OCI-LY3 (cell line): ENCODE measurements at regions not wholly inside any gene's neighbourhood (a gene's known extent, or its start where the extent isn't known, plus 50 kb on each side); places are given as distances from the start of the nearest gene placed in this dataset.

Experiments
- H2AFZ ChIP-seq: fragments of 200-600, 300-600 bp; shearing (Covaris generic); 2 replicates; pipeline ENCODE4 v1.6.0; 2014; ENCODE audit warnings: antibody characterized with exemption, low read depth, low read length
- H3K27ac ChIP-seq: fragments of 200-600, 300-600 bp; sonication (generic); 2 replicates; pipeline ENCODE4 v1.5.1; 2014; ENCODE audit warnings: mild to moderate bottlenecking, low read length, moderate library complexity, mixed read lengths
- H3K27me3 ChIP-seq: fragments of 200-600, 300-600 bp; sonication (generic); 2 replicates; pipeline ENCODE4 v1.6.1; 2014; ENCODE audit warnings: low read depth, low read length, mixed read lengths
- H3K36me3 ChIP-seq: fragments of 200-600, 300-600 bp; sonication (generic); replicated peaks from 2 replicates; pipeline ENCODE3; 2014; ENCODE audit warnings: low read depth, low read length, mixed read lengths
- H3K4me1 ChIP-seq: fragments of 300-600, 200-600 bp; sonication (generic); 2 replicates; pipeline ENCODE4 v1.6.1; 2014; ENCODE audit warnings: low read length, mixed read lengths
- H3K4me2 ChIP-seq: fragments of 200-600, 300-600 bp; sonication (generic); 2 replicates; pipeline ENCODE4 v1.6.1; 2014; ENCODE audit warnings: low read length, mixed read lengths
- H3K4me3 ChIP-seq: fragments of 300-600, 200-600 bp; sonication (generic); 2 replicates; pipeline ENCODE4 v1.5.1; 2014; ENCODE audit warnings: antibody characterized with exemption, mild to moderate bottlenecking, low read length, moderate library complexity
- H3K79me2 ChIP-seq: fragments of 300-600, 200-600 bp; shearing (Covaris generic); 2 replicates; pipeline ENCODE4 v1.6.1; 2014; ENCODE audit warnings: mild to moderate bottlenecking, low read length, mixed read lengths
- H3K9ac ChIP-seq: fragments of 300-600, 200-600 bp; shearing (Covaris generic); 2 replicates; pipeline ENCODE4 v1.6.0; 2014; ENCODE audit warnings: mild to moderate bottlenecking, low read length, moderate library complexity
- H3K9me3 ChIP-seq: fragments of 200-600, 300-600 bp; shearing (Covaris generic); 2 replicates; pipeline ENCODE4 v1.6.1; 2014; ENCODE audit warnings: low read length, mixed read lengths; ENCODE audit not compliant: insufficient read depth
- H4K20me1 ChIP-seq: fragments of 200-600, 300-600 bp; sonication (generic); 2 replicates; pipeline ENCODE4 v1.6.1; 2016; ENCODE audit warnings: low read length, mixed read lengths; ENCODE audit not compliant: insufficient read depth
- EZH2phosphoT487 ChIP-seq: fragments of 200-600 bp; shearing (Covaris generic); IDR thresholded peaks from 2 replicates; pipeline ENCODE4 v1.6.1; 2018; ENCODE audit warnings: antibody characterized with exemption, mixed run types, low read depth
- TF ChIP-seq, protein P1 (sequence below): fragments of 200-600, 300-600 bp; sonication (generic); IDR thresholded peaks from 2 replicates; pipeline ENCODE4 v1.5.1; 2014; ENCODE audit warnings: antibody characterized with exemption, low read length, low read depth

DNA sequence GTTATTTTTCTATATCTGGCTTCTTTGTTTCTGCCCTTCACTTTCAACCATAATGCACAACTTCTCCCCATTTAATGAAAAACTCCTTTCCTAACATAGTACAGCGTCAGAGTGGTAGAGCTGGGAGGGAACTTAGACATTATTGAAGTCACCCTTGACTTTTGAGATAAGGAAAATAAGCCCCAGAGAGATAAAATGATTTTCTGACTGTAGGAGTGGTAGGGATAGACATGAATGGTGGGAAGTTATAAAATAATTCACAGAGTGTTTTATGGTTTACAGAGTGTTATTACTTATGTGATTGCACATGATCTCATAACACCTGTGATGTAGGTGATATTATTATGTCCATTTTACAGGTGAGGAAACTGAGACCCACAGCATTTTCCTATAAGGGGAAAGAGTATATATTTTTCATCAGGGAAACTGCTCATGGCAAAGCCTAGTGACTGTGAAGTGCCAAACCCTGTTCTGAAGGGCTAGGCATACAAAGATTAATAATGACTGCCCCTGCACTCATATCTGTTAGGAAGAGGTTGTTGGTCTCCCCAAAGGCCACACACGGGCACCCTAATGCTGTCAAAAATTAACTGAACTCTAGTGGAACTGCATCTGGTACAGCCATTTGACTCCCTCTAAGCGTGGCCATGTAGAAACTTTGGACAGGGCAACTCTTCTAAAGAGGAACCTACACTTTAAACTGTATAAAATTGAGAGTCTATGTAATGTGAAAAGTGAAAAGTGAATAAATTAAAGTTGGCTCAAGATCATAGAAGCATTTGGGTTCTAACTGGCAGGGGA, 61.1 kb upstream of the PICALM start:
- Histone ChIP-seq H2AFZ (peak overlapping the region; percentile 19; the same call in 1 of the 2 replicates), H3K4me2 (peak overlapping the region; percentile 51), H3K27me3 (no peaks in the 10 kb centered on the region)

DNA sequence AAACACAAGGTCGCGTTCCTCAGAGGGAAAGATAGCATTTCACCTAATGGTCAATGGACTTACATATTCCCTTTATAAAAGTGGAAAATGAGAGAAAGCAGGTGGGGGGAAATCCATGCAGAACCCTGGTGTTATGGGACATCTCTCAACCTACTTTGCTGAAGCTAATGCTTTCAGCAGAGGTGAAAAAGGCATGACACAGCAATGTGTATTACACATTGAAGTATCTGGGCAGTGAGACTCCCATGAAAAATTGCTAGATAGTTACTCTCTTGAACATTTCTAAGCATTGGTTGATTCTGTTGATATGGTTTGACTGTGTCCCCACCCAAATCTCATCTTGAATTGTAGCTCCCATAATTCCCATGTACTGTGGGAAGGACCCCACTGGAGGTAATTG, 60.0 kb upstream of the PICALM start:
- Histone ChIP-seq H3K36me3 (no peaks in the 10 kb centered on the region), H4K20me1 (no peaks in the 10 kb centered on the region), H2AFZ (no peak overlapping the region), H3K4me3 (no peak overlapping the region), H3K9ac (no peak overlapping the region), H3K4me1 (peaks cover 61% of the 10 kb centered on the region), H3K79me2 (no peaks in the 10 kb centered on the region), H3K27ac (peak overlapping the region; percentile 85), H3K4me2 (no peak overlapping the region), H3K27me3 (no peaks in the 10 kb centered on the region), H3K9me3 (0 out of 2 replicates have a peak, but pooled peaks cover 5% of the 10 kb centered on the region)
- TF ChIP-seq, protein P1, sequence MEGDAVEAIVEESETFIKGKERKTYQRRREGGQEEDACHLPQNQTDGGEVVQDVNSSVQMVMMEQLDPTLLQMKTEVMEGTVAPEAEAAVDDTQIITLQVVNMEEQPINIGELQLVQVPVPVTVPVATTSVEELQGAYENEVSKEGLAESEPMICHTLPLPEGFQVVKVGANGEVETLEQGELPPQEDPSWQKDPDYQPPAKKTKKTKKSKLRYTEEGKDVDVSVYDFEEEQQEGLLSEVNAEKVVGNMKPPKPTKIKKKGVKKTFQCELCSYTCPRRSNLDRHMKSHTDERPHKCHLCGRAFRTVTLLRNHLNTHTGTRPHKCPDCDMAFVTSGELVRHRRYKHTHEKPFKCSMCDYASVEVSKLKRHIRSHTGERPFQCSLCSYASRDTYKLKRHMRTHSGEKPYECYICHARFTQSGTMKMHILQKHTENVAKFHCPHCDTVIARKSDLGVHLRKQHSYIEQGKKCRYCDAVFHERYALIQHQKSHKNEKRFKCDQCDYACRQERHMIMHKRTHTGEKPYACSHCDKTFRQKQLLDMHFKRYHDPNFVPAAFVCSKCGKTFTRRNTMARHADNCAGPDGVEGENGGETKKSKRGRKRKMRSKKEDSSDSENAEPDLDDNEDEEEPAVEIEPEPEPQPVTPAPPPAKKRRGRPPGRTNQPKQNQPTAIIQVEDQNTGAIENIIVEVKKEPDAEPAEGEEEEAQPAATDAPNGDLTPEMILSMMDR = no peak
- TF ChIP-seq EZH2phosphoT487 = no peak

More for the DNA sequence above, 61.1 kb upstream of the PICALM start:
- H3K9ac ChIP-seq = peak overlapping the region; percentile 56
- no peaks in the 10 kb centered on the region for H3K79me2 ChIP-seq
- no peaks in the 10 kb centered on the region for H3K36me3 ChIP-seq
- peak overlapping the region; percentile 5; the same call in 1 of the 2 replicates for H3K4me3 ChIP-seq
- H3K4me1 ChIP-seq = peaks cover 51% of the 10 kb centered on the region
- 0 out of 2 replicates have a peak, but pooled peaks cover 5% of the 10 kb centered on the region for H3K9me3 ChIP-seq
- H4K20me1 ChIP-seq = no peaks in the 10 kb centered on the region
- TF ChIP-seq EZH2phosphoT487 = no peak
- TF ChIP-seq, protein P1 = peak; percentile 68
- H3K27ac ChIP-seq = peak overlapping the region; percentile 85

DNA sequence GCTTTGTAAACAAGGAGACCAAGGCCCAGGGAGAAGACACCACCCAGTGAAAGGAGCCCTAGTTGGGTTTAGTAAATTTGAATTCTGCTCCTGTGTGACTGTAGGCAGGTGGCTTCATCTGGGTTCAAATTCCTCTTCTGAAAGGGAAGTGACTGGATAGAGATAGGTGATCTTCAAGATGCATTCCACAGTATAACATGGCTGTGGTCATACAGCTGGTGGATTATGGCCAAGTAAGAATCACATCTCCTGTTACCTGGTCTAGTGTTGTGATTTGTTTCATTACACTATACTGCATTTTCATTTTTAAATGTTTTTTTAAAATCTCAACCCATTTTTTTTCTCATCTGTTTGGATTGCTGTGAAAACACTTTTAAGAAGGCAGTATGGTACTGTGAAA, 58.0 kb upstream of the PICALM start:
- Histone ChIP-seq H3K27ac (no peak overlapping the region), H4K20me1 (no peaks in the 10 kb centered on the region), H3K4me2 (no peak overlapping the region), H3K9me3 (0 out of 2 replicates have a peak, but pooled peaks cover 10% of the 10 kb centered on the region), H3K27me3 (no peaks in the 10 kb centered on the region), H3K4me3 (no peak overlapping the region), H3K4me1 (peaks cover 79% of the 10 kb centered on the region), H3K79me2 (no peaks in the 10 kb centered on the region), H2AFZ (peak overlapping the region; percentile 24; the same call in 1 of the 2 replicates), H3K36me3 (peaks cover 7% of the 10 kb centered on the region), H3K9ac (no peak overlapping the region)
- TF ChIP-seq, protein P1 = no peak
- TF ChIP-seq EZH2phosphoT487 = no peak
